Non-pigmented ciliary epithelial cell (primary cell): ENCODE measurements at regions not wholly inside any gene's neighbourhood (a gene's known extent, or its start where the extent isn't known, plus 50 kb on each side); places are given as distances from the start of the nearest gene placed in this dataset.
"Not testable (repeated sequence)": the region's sequence is repeated elsewhere in the genome, so short reads cannot be mapped to it uniquely, and the experiment has no call there.

Experiments used
- DNase-seq: peaks from one replicate; pipeline ENCODE4 v3.0.0-alpha.2; 2010; ENCODE audit warnings: low read depth

GRCh38 chr14:71328954-71329353, 421.7 kb downstream of the PCNX1 start:
- DNase-seq = no peak

GRCh38 chr14:71331403-71331802, 424.1 kb downstream of the PCNX1 start:
- no peak for DNase-seq

- DNase-seq = no peak
Observed at GRCh38 chr14:71332476-71332875, 425.2 kb downstream of the PCNX1 start.

- no peak for DNase-seq
Observed at GRCh38 chr14:71333705-71334104, 426.4 kb downstream of the PCNX1 start.

GRCh38 chr14:71336489-71337192, 429.4 kb downstream of the PCNX1 start:
- DNase-seq = no peak

GRCh38 chr14:71338153-71338552, 430.9 kb downstream of the PCNX1 start:
- DNase-seq = no peak

GRCh38 chr14:71339650-71340415, 432.6 kb downstream of the PCNX1 start:
- DNase-seq = no peak

GRCh38 chr14:71341156-71341555, 433.9 kb downstream of the PCNX1 start:
- DNase-seq = no peak

GRCh38 chr14:71343724-71344123, 436.5 kb downstream of the PCNX1 start:
- no peak for DNase-seq

GRCh38 chr14:71344506-71344905, 437.2 kb downstream of the PCNX1 start:
- DNase-seq = no peak

- no peak for DNase-seq
Observed at GRCh38 chr14:71346685-71347084, 439.4 kb downstream of the PCNX1 start.

GRCh38 chr14:71348394-71348793, 441.1 kb downstream of the PCNX1 start:
- no peak for DNase-seq

GRCh38 chr14:71348817-71349216, 441.6 kb downstream of the PCNX1 start:
- no peak for DNase-seq

- DNase-seq = no peak
Observed at GRCh38 chr14:71354142-71354541, 446.9 kb downstream of the PCNX1 start.

GRCh38 chr14:71354801-71355200, 447.5 kb downstream of the PCNX1 start:
- DNase-seq = no peak

- no peak for DNase-seq
Observed at GRCh38 chr14:71355324-71356201, 448.3 kb downstream of the PCNX1 start.

- DNase-seq = no peak
Observed at GRCh38 chr14:71358209-71358931, 451.1 kb downstream of the PCNX1 start.

- not testable (repeated sequence) for DNase-seq
Observed at GRCh38 chr14:71358932-71359421, 451.7 kb downstream of the PCNX1 start.

GRCh38 chr14:71359823-71360222, 452.6 kb downstream of the PCNX1 start:
- DNase-seq = no peak

GRCh38 chr14:71361336-71361735, 454.1 kb downstream of the PCNX1 start:
- no peak for DNase-seq

GRCh38 chr14:71361874-71362273, 454.6 kb downstream of the PCNX1 start:
- no peak for DNase-seq

- no peak for DNase-seq
Observed at GRCh38 chr14:71362282-71362681, 455.0 kb downstream of the PCNX1 start.
